Activated naive CD8-positive, alpha-beta T cell (primary cell): ENCODE measurements at regions not wholly inside any gene's neighbourhood (a gene's known extent, or its start where the extent isn't known, plus 50 kb on each side); places are given as distances from the start of the nearest gene placed in this dataset.

ENCODE experiments used
- H3K27ac Mint-ChIP-seq: one replicate; pipeline ENCODE4 v1.8.0; 2021; ENCODE audit warnings: mixed read lengths
- H3K27me3 Mint-ChIP-seq: one replicate; pipeline ENCODE4 v1.8.0; 2021; ENCODE audit warnings: mixed read lengths
- H3K36me3 Mint-ChIP-seq: one replicate; pipeline ENCODE4 v1.8.0; 2021; ENCODE audit warnings: mixed read lengths
- H3K4me1 Mint-ChIP-seq: one replicate; pipeline ENCODE4 v1.8.0; 2021; ENCODE audit warnings: low read depth, mixed read lengths
- H3K4me3 Mint-ChIP-seq: one replicate; pipeline ENCODE4 v1.8.0; 2021; ENCODE audit warnings: mild to moderate bottlenecking, mixed read lengths
- H3K9me3 Mint-ChIP-seq: one replicate; pipeline ENCODE4 v1.8.0; 2021; ENCODE audit warnings: low read depth, mixed read lengths

GRCh38 chr11:69881467-69882269, 62.5 kb upstream of the FGF3 start:
- Mint-ChIP-seq H3K27ac (no peak overlapping the region), H3K4me3 (no peak overlapping the region), H3K9me3 (no peaks in the 10 kb centered on the region), H3K27me3 (no peaks in the 10 kb centered on the region), H3K36me3 (no peaks in the 10 kb centered on the region), H3K4me1 (no peaks in the 10 kb centered on the region)

- Mint-ChIP-seq H3K4me3 (no peak overlapping the region), H3K27me3 (no peaks in the 10 kb centered on the region), H3K4me1 (no peaks in the 10 kb centered on the region), H3K9me3 (no peaks in the 10 kb centered on the region), H3K27ac (no peak overlapping the region), H3K36me3 (no peaks in the 10 kb centered on the region)
Observed at GRCh38 chr11:69882270-69882608, 63.0 kb upstream of the FGF3 start.

- Mint-ChIP-seq H3K36me3 (no peaks in the 10 kb centered on the region), H3K27ac (no peak overlapping the region), H3K4me1 (no peaks in the 10 kb centered on the region)
Observed at GRCh38 chr11:69883292-69884255, 64.4 kb upstream of the FGF3 start.

GRCh38 chr11:69884286-69884685, 65.1 kb upstream of the FGF3 start:
- H3K36me3 Mint-ChIP-seq, result no peaks in the 10 kb centered on the region
- H3K4me1 Mint-ChIP-seq, result no peaks in the 10 kb centered on the region
- H3K4me3 Mint-ChIP-seq, result no peak overlapping the region
- H3K9me3 Mint-ChIP-seq, result no peaks in the 10 kb centered on the region
- no peaks in the 10 kb centered on the region for H3K27me3 Mint-ChIP-seq
- no peak overlapping the region for H3K27ac Mint-ChIP-seq

More at GRCh38 chr11:69883292-69884255, 64.4 kb upstream of the FGF3 start:
- H3K4me3 Mint-ChIP-seq, result no peak overlapping the region
- no peaks in the 10 kb centered on the region for H3K27me3 Mint-ChIP-seq
- no peaks in the 10 kb centered on the region for H3K9me3 Mint-ChIP-seq

- H3K27ac Mint-ChIP-seq, result no peak overlapping the region
- no peaks in the 10 kb centered on the region for H3K36me3 Mint-ChIP-seq
- H3K4me3 Mint-ChIP-seq, result no peak overlapping the region
- H3K4me1 Mint-ChIP-seq, result no peaks in the 10 kb centered on the region
- no peaks in the 10 kb centered on the region for H3K27me3 Mint-ChIP-seq
- no peaks in the 10 kb centered on the region for H3K9me3 Mint-ChIP-seq
Observed at GRCh38 chr11:69884751-69885150, 65.5 kb upstream of the FGF3 start.

GRCh38 chr11:69887330-69887729, 68.1 kb upstream of the FGF3 start:
- no peaks in the 10 kb centered on the region for H3K36me3 Mint-ChIP-seq
- H3K9me3 Mint-ChIP-seq, result no peaks in the 10 kb centered on the region
- no peak overlapping the region for H3K4me3 Mint-ChIP-seq
- H3K27ac Mint-ChIP-seq, result no peak overlapping the region
- peaks cover 2% of the 10 kb centered on the region for H3K4me1 Mint-ChIP-seq
- peaks cover 6% of the 10 kb centered on the region for H3K27me3 Mint-ChIP-seq

GRCh38 chr11:69887841-69888427, 68.7 kb upstream of the FGF3 start:
- Mint-ChIP-seq H3K27me3 (peaks cover 9% of the 10 kb centered on the region), H3K27ac (no peak overlapping the region), H3K36me3 (no peaks in the 10 kb centered on the region), H3K4me1 (peaks cover 2% of the 10 kb centered on the region), H3K4me3 (no peak overlapping the region), H3K9me3 (no peaks in the 10 kb centered on the region)

GRCh38 chr11:69888483-69889181, 69.4 kb upstream of the FGF3 start:
- H3K4me1 Mint-ChIP-seq, result peaks cover 2% of the 10 kb centered on the region

GRCh38 chr11:69889400-69890318, 70.4 kb upstream of the FGF3 start:
- no peaks in the 10 kb centered on the region for H3K36me3 Mint-ChIP-seq
- no peak overlapping the region for H3K27ac Mint-ChIP-seq
- peaks cover 2% of the 10 kb centered on the region for H3K4me1 Mint-ChIP-seq
- peaks cover 15% of the 10 kb centered on the region for H3K27me3 Mint-ChIP-seq
- H3K9me3 Mint-ChIP-seq, result no peaks in the 10 kb centered on the region
- no peak overlapping the region for H3K4me3 Mint-ChIP-seq

More at GRCh38 chr11:69888483-69889181, 69.4 kb upstream of the FGF3 start:
- no peaks in the 10 kb centered on the region for H3K9me3 Mint-ChIP-seq
- H3K27me3 Mint-ChIP-seq, result peaks cover 9% of the 10 kb centered on the region
- no peak overlapping the region for H3K27ac Mint-ChIP-seq
- no peak overlapping the region for H3K4me3 Mint-ChIP-seq
- no peaks in the 10 kb centered on the region for H3K36me3 Mint-ChIP-seq

GRCh38 chr11:69890476-69890875, 71.3 kb upstream of the FGF3 start:
- Mint-ChIP-seq H3K9me3 (no peaks in the 10 kb centered on the region), H3K4me1 (peaks cover 2% of the 10 kb centered on the region), H3K4me3 (no peak overlapping the region), H3K36me3 (no peaks in the 10 kb centered on the region), H3K27me3 (peaks cover 17% of the 10 kb centered on the region), H3K27ac (no peak overlapping the region)

GRCh38 chr11:69891421-69892236, 72.4 kb upstream of the FGF3 start:
- Mint-ChIP-seq H3K4me1 (peaks cover 2% of the 10 kb centered on the region), H3K36me3 (no peaks in the 10 kb centered on the region)

GRCh38 chr11:69892237-69892985, 73.2 kb upstream of the FGF3 start:
- no peak overlapping the region for H3K4me3 Mint-ChIP-seq
- H3K36me3 Mint-ChIP-seq, result no peaks in the 10 kb centered on the region
- H3K9me3 Mint-ChIP-seq, result no peaks in the 10 kb centered on the region
- H3K27ac Mint-ChIP-seq, result no peak overlapping the region
- H3K4me1 Mint-ChIP-seq, result peaks cover 2% of the 10 kb centered on the region
- H3K27me3 Mint-ChIP-seq, result peaks cover 17% of the 10 kb centered on the region

More at GRCh38 chr11:69891421-69892236, 72.4 kb upstream of the FGF3 start:
- no peak overlapping the region for H3K27ac Mint-ChIP-seq
- H3K27me3 Mint-ChIP-seq, result peaks cover 17% of the 10 kb centered on the region
- no peaks in the 10 kb centered on the region for H3K9me3 Mint-ChIP-seq
- H3K4me3 Mint-ChIP-seq, result no peak overlapping the region
